CD4-positive, alpha-beta T cell (primary cell): ENCODE measurements at regions not wholly inside any gene's neighbourhood (a gene's known extent, or its start where the extent isn't known, plus 50 kb on each side); places are given as distances from the start of the nearest gene placed in this dataset.

ENCODE experiments used
- ATAC-seq: fragments of 200-7000 bp; cut with Tn5 transposase; one replicate; pipeline ENCODE4 v1.10.0; 2022; ENCODE audit warnings: mild to moderate bottlenecking; ENCODE audit not compliant: poor library complexity
- CTCF ChIA-PET: fragments of 350-600 bp; sonication (Branson Sonifier 250); formaldehyde crosslinking; loops from one replicate; lab custom pipeline; 2021; ENCODE audit warnings: antibody characterized with exemption, inconsistent platforms; lab: Charles Lee
- POLR2A ChIA-PET: fragments of 350-600 bp; sonication (Branson Sonifier 250); formaldehyde crosslinking; loops from one replicate; lab custom pipeline; 2021; ENCODE audit warnings: antibody characterized with exemption, inconsistent platforms; lab: Charles Lee
- DNase-seq, 14 experiments: peaks; one replicate each; pipeline ENCODE4 v3.0.0-alpha.2; 2013 to 2020; ENCODE audit warnings: mixed read lengths in 2 of 14
- H3K27ac ChIP-seq, 2 donors: one replicate each; pipeline versions ENCODE4 v1.5.1 to v1.7.0; 2013; ENCODE audit warnings: low read length in 2 of 2, low read depth in 1 of 2, mild to moderate bottlenecking in 1 of 2
- H3K27me3 ChIP-seq, 2 experiments: 1 replicate in 1 of 2; 2 replicates in 1 of 2; pipeline versions ENCODE4 v1.6.1 to v1.7.0; 2013; ENCODE audit warnings: low read length in 2 of 2, control low read depth in 1 of 2, mild to moderate bottlenecking in 1 of 2, moderate library complexity in 1 of 2; ENCODE audit not compliant: insufficient read depth in 2 of 2, control insufficient read depth in 1 of 2
- H3K36me3 ChIP-seq: one replicate; pipeline ENCODE4 v1.6.1; 2013; ENCODE audit warnings: low read length, control low read depth; ENCODE audit not compliant: insufficient read depth
- H3K4me1 ChIP-seq: one replicate; pipeline ENCODE4 v1.6.1; 2013; ENCODE audit warnings: low read length, control low read depth; ENCODE audit not compliant: insufficient read depth
- H3K4me3 ChIP-seq: one replicate; pipeline ENCODE4 v1.5.1; 2013; ENCODE audit warnings: mild to moderate bottlenecking, low read length, moderate library complexity
- H3K9me3 ChIP-seq, 2 experiments: 1 replicate in 1 of 2; 2 replicates in 1 of 2; pipeline versions ENCODE4 v1.6.1 to v1.7.0; 2013; ENCODE audit warnings: low read length in 2 of 2, mild to moderate bottlenecking in 2 of 2, control low read depth in 1 of 2, moderate library complexity in 1 of 2; ENCODE audit not compliant: control insufficient read depth in 1 of 2, insufficient read depth in 1 of 2
- H3K27ac Mint-ChIP-seq: one replicate; pipeline ENCODE4 v1.8.0; 2020; ENCODE audit warnings: mixed read lengths
- H3K27me3 Mint-ChIP-seq: one replicate; pipeline ENCODE4 v1.8.0; 2021; ENCODE audit warnings: mixed read lengths
- H3K36me3 Mint-ChIP-seq: one replicate; pipeline ENCODE4 v1.8.0; 2021; ENCODE audit warnings: low read depth, mixed read lengths
- H3K4me1 Mint-ChIP-seq: one replicate; pipeline ENCODE4 v1.8.0; 2021; ENCODE audit warnings: low read depth, mixed read lengths
- H3K4me3 Mint-ChIP-seq: one replicate; pipeline ENCODE4 v1.8.0; 2020; ENCODE audit warnings: mild to moderate bottlenecking, mixed read lengths
- H3K9me3 Mint-ChIP-seq: one replicate; pipeline ENCODE4 v1.8.0; 2020; ENCODE audit warnings: mixed read lengths
- CTCF ChIP-seq: fragments of 200-600 bp; IDR thresholded peaks from one replicate; pipeline ENCODE4 v1.8.0; 2022; ENCODE audit warnings: antibody characterized with exemption, mild to moderate bottlenecking
- intact Hi-C, 2 experiments: fragments of 100-400 bp; cut with DNase I in 1 of 2; cut with micrococcal nuclease in 1 of 2; formaldehyde crosslinking; loops; one replicate each; pipeline versions ENCODE4 v1.15.1 to v1.9.0; 2023 to 2025; cut with DNase I, micrococcal nuclease

- ATAC-seq: no peak
- Histone ChIP-seq H3K9me3 (peaks cover 0 to 19% of the 10 kb centered on the region in 2 experiments), H3K27ac (no peak overlapping the region), H3K4me3 (no peak overlapping the region), H3K27me3 (no peaks in the 10 kb centered on the region), H3K4me1 (no peaks in the 10 kb centered on the region), H3K36me3 (no peaks in the 10 kb centered on the region)
- Mint-ChIP-seq H3K27ac (no peak overlapping the region), H3K9me3 (no peaks in the 10 kb centered on the region), H3K27me3 (peaks cover 7% of the 10 kb centered on the region), H3K4me1 (no peaks in the 10 kb centered on the region), H3K4me3 (no peak overlapping the region), H3K36me3 (no peaks in the 10 kb centered on the region)
- ChIA-PET POLR2A (no interaction called here), CTCF (no interaction called here)
- intact Hi-C loops: no loop called here
- no peak for DNase-seq
- no peak for TF ChIP-seq CTCF
Measured at GRCh38 chr22:48531761-48532435, 1295.8 kb downstream of the BRD1 start.

GRCh38 chr22:48531108-48531507 lies 1296.6 kb downstream of the BRD1 start:
- ChIA-PET POLR2A (no interaction called here), CTCF (no interaction called here)
- H3K36me3 Mint-ChIP-seq: no peaks in the 10 kb centered on the region
- H3K27ac Mint-ChIP-seq: no peak overlapping the region
- H3K4me1 Mint-ChIP-seq: no peaks in the 10 kb centered on the region
- ATAC-seq (no peak), DNase-seq (no peak)
- TF ChIP-seq CTCF: no peak
- H3K27me3 Mint-ChIP-seq: peaks cover 7% of the 10 kb centered on the region
- Histone ChIP-seq H3K27ac (no peak overlapping the region), H3K4me1 (no peaks in the 10 kb centered on the region), H3K9me3 (peaks cover 0 to 13% of the 10 kb centered on the region in 2 experiments), H3K4me3 (no peak overlapping the region), H3K36me3 (no peaks in the 10 kb centered on the region), H3K27me3 (no peaks in the 10 kb centered on the region)
- H3K9me3 Mint-ChIP-seq: no peaks in the 10 kb centered on the region
- intact Hi-C loops: no loop called here
- no peak overlapping the region for H3K4me3 Mint-ChIP-seq

- no peaks in the 10 kb centered on the region for H3K27me3 ChIP-seq
- H3K36me3 ChIP-seq: no peaks in the 10 kb centered on the region
- H3K27me3 Mint-ChIP-seq: peaks cover 7% of the 10 kb centered on the region
- H3K4me3 Mint-ChIP-seq: no peak overlapping the region
- no peaks in the 10 kb centered on the region for H3K4me1 Mint-ChIP-seq
- no peak for ATAC-seq
- ChIA-PET CTCF (no interaction called here), POLR2A (no interaction called here)
- intact Hi-C loops: no loop called here
- no peak overlapping the region for H3K27ac ChIP-seq
- H3K36me3 Mint-ChIP-seq: no peaks in the 10 kb centered on the region
- DNase-seq: no peak
- no peaks in the 10 kb centered on the region for H3K9me3 Mint-ChIP-seq
- no peaks in the 10 kb centered on the region for H3K4me1 ChIP-seq
- no peak overlapping the region for H3K27ac Mint-ChIP-seq
- TF ChIP-seq CTCF: no peak
- peaks cover 0 to 10% of the 10 kb centered on the region in 2 experiments for H3K9me3 ChIP-seq
- no peak overlapping the region for H3K4me3 ChIP-seq
Measured at GRCh38 chr22:48530666-48531065, 1297.0 kb downstream of the BRD1 start.
